GM18868 (cell line): ENCODE measurements at regions not wholly inside any gene's neighbourhood (a gene's known extent, or its start where the extent isn't known, plus 50 kb on each side); places are given as distances from the start of the nearest gene placed in this dataset.
A peak's percentile ranks its signal among the peaks of the same experiment; 100 is the strongest.

Experiments used
- ATAC-seq: cut with Tn5 transposase; IDR thresholded peaks from one replicate; pipeline ENCODE4 v1.9.1; 2021; ENCODE audit warnings: mild to moderate bottlenecking, moderate library complexity; ENCODE audit not compliant: unreplicated experiment

DNA sequence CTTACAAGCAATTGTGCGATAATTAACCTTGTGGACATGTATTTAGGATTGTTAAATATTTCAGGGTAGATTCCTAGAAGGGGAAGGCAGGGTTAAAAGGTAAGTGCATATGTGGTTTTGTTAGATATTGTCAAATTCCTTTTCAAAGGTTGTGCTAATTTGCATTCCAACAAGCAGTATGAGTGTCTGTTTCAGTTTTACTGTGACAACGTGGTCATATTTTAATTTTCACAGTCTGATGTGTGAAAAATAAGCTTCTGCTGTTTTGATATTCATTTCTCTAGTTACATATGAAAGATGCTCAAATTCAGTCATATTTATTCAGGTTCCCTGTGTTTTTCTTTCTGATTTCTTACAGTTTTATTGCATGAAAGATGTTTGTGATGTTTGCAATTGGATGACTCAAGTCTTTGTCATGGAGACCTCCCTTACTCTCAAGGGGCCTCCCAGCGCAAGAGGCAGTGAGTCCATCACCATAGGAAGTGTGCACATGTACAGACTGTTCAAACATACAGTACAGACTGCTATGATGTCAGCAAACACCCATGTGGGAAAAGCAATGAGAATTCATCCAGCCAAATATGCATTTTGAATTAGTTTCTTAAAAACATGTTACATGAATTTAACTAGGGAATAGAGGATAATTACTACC lies 310.8 kb downstream of the GALR1 start:
- peak; percentile 58 for ATAC-seq

DNA sequence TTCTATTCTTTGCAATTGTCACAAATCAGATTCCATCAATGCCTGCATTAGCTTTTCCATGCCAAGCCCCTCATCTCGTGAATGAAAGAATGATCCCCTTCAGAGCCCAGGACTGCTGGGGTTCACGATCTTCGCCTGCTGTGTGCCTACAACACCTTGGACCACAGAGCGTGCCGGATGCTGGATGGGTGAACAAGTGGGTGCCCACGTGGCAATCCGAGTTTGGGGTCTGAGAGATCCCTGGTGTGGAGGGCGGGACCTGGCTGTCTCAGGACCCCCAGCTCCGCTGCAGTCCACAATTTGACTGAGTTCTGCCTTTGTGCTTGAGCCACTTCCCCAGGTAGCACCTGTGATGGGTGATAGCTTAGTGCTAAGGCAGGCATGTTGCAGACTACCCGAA lies 317.0 kb downstream of the GALR1 start:
- no peak for ATAC-seq

DNA sequence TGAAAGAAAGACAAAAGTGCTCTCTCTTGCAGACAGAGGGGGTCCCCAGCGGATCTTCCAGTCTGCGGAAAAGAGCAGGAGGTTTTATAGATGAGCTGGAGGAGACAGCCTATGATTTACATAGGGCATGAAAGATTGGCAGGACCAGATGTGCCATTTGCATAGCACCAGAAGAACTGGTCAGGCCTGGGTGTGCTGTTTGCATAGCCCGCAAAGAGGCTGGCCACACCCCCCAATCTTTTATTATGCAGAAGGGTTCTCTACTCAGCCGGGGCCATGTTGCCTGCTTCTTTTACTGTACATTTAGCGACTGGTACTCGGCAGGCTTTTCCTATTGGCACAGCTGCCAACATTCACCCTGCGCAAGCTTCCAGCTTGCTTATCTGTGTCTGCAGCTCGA lies 317.6 kb downstream of the GALR1 start:
- ATAC-seq: no peak

DNA sequence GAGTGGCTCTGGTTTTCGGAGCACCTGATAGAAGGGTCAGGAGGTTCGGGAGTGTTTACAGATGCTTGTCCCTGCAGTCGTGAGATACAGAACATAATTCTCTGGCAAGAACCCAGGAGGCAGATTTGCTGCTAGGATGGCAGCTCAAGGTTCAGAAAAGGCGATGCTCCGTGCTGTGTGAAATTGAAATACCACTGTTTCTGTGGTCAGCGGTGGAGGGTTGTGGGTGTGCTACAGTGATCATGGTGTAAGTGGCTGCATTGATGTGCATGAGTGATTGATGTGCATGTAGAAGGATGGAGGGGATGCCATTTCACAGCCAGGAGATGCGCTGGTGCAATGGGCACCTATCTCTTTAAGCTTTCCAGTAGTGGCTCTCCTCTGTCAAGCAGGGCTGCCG lies 322.1 kb downstream of the GALR1 start:
- no peak for ATAC-seq

DNA sequence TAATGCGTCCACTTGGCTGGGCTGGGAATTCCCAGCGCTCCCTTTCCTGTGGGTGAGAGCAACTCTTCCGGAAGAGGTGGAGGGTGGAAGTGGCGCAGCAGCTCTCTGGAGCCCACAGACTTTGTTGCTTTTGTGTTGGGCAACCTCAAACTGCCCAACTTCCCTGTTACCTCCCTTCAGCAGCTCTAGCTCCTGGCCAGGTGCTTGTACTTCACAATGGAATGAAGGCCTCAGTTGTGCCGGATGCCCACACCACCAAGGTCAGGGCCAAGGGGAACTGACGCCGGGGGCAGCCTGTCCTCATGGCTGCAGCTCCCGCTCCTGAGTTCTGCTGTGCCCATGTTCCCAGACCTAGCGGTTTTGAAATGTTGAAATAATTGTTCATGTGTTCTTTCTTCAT lies 322.9 kb downstream of the GALR1 start:
- no peak for ATAC-seq

DNA sequence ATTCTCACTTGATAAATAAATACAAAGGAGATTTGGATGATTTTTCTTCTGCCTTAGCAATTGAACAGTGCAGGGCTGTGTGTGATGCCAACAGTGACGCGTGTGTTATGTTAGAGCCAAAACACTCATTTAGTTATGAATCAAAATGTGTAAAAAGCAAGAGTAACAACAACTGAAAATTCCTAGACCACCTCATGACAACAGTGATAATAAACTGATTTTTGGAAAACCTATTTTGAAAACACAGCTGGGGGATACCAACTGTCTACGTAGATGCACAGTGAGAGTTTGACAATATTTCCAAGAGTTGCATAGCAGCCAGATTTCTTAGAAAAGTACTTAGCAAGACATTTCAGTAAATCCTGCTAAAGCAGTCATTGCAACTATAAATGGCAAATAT lies 323.9 kb downstream of the GALR1 start:
- no peak for ATAC-seq

DNA sequence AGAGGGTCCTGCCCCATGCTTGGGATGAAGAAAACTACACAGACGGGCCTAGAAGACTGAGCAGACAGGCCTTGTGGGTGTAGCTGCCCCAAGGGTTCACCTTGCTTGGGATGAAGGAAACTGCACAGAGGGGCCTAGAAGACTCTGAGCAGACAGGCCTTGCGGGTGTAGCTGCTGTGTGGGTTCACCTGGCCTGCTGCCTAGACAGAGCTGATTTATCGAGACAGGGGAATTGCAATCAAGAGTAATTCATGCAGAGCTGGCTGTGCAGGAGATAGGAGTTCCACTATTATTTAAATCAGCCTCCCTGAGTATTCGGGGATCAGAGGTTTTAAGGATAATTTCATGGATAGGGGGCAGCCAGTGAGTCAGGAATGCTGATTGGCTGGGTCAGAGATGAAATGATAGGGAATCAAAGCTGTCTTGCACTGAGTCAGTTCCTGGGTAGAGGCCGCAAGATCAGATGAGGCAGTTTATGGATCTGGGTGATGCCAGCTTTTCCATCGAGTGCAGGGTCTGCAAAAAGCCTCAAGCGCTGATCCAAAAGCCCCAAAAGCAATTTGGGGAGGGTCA lies 341.4 kb downstream of the GALR1 start:
- ATAC-seq: no peak

DNA sequence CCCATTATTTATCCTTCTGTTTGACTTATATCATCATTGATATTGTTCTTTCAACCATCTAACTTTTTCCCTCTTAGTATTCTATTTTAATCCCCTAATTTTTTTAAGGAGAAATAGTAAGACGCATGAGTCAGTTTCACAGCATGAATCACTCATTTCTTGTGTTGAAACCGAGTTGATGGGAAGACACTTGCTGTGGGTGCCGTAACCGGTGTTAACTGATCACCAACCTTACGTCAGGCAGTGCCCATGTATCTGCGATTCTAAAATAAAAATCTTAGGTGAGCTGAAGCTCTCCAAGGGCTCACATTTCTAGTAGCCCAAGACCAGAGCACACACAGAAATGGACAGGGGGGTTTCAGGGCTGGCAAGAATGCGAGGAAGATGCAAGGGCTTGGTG lies 348.1 kb downstream of the GALR1 start:
- ATAC-seq: no peak

DNA sequence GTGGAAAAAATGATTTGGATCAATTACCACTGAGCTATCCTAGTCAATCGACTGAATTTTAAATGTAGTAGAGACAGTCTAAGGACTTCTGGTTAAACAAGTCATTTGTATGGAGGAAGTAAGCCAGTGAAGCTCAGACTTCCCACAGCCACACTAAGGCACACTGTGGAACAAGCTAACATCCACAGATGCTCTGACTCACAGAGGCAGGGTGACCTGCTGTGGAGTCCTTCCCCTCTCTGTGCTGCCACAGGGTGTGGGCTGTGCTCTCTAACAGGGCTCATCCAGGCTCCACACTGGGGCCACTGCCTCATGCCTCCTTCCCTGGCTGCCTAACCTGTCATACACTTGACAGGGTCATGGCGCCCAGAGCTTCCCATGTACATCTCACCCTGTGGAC lies 351.0 kb downstream of the GALR1 start:
- ATAC-seq: no peak

DNA sequence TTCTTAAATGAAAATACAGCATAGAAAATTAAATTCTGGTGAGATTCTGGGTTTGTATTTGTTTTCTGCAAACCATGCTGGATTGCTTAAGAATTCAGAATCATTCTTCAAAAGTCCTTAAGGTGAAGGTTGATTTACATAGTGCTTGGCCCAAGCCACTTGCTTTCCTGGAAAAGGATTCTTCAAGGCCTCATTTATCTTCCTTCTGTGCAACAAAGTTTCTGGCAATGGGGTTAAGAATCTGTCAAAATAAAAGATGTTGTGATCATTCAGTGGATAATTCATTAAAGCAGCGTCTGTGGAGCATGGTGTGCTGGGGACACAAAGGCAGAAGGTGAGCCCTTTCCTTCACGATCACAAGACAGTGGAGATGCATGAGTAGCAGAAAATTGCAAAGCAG lies 351.9 kb downstream of the GALR1 start:
- ATAC-seq: no peak

DNA sequence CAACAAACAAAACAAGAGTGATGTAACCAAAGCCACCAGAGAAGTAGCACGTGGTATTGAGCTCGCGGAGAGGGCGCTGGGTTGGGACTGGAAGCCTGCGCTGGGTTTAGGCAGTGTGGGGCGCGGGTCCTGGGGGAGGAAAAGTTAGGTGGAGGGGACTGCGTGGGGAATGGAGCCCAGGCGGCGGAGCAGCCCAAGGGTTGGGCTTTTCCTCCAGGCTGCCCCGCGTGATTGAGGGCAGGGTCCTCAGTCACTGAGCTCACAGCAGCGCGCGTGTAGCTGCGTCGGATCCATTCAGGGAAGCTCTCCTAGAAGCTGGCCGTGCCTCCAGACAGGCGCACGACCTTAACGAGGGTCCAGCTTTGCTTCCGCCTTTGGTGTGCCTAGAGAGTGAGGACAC lies 357.4 kb downstream of the GALR1 start:
- no peak for ATAC-seq

DNA sequence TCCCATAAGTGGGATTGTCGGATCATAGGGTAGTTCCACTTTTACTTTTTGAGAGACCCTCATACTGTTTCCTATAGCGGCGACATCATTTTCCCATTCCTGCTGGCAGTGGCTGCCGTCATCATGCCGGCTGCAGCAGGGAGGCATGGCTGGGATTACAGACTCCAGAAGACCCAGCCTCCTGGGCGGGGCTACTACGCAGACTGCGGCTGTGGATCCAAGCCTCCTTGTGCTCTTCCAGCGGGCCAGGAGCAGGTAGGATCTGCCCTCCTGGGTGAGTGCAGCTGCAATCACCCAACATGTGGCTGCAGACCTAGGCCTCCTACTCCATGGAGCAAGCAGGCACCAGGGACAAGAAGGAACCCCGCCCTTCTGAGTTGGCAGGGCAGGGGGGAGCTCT lies 359.2 kb downstream of the GALR1 start:
- ATAC-seq: no peak

DNA sequence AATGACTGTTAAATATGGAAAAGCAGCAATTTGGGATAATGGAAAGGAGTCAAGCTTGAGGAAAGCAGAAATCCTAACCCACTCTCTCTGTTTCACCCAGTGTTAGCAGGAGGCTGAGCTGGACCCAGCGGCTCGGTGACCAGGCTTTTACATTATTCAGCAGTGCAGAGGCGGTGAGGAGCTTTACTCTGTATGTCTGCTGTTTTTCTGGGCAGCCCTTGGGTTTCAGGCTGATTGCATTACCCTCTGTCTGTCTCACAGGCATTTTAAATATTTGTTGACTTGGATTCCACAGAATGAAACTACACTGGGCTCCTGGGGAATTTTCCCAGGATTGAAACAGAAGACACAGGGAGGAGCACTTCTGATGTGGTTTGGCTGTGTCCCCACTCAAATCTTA lies 368.0 kb downstream of the GALR1 start:
- no peak for ATAC-seq

DNA sequence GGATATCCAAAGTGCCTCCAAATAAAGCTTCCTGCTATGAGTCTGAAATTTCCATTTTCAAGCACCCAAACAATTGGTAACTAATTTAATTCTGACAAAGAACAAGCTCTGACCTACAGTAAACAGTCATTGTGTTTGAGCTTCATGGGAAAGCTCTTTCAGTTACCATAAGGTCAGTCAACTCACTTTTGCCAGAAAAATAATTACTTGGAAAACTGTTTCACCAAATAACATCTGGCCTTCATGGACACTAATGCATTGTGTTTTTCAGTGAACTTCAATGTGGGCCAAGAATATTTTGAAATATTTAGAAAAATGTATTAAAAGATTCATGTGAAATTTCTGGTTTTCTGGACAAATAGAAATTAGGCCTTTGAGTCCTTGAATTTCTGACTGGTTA lies 369.9 kb downstream of the GALR1 start:
- no peak for ATAC-seq

DNA sequence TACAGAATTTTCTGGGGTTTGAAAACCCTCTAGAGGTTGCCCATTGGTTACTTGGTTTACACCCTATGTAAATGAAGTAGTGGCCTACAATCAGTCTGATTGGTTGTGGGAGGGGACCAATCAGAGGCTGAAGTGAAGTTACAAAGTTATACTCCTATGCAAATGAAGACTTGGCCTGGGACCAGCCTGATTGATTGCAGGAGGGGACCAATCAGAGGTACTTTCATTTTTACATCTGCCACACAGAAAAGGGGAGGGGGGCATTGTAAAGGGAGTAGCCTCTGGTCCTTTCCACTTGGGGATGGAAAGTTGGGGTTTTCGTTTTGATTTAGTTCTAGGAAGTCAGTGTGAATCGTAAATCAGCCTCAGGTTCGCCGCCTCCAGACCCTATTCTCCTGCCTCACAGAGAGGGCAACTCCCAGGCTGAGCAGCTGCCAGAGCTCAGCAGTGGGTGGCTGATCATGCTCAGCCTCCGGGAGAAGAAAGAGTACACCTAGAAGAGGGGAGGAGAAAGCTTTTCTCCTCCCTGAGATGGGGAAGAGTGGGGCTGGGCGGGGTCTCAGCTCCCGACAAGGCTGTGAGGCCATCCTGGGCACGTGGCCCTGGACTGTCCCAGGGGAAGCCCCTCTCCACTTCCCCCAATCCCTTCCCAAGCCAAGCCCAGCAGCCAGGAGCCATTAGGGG lies 372.5 kb downstream of the GALR1 start:
- no peak for ATAC-seq

DNA sequence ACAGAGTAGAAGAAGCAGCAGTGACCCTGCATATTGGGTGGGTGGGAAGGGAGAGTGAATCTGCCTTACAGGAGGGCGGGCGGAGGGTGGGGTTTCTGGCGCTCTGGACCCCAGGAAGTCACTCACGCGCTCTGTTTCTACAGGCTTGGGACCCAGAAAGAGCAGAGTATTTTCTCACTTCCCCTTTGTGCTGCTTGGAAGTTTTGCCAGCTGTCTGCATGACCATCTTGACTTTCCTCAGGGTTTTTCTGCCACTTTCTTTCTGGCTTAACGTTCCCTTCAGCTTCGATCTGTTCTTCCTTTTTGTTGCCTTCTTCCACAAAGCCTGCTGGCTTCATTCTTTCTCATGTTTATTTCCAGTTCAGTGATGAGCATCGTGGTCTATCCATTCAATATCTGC lies 383.1 kb downstream of the GALR1 start:
- peak; percentile 89 for ATAC-seq

DNA sequence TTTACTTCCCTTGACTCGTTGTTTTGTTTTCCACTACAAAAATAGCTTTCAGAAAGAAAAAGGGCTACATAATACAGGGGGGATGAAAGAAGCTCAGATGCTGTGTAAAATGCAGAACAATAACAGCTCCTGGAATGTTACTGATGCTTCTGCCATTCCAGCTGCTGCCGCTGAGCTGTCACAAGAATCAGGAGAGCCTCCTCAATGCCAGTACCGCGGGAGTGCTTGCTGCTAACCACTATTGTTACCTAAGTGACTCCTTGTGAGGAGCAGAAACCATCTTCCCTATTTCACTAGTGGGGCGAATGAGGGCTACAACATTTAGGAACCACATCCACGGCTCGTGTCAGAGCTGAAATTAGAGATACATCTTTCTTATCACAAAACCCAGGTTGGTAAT lies 384.8 kb downstream of the GALR1 start:
- ATAC-seq: no peak

DNA sequence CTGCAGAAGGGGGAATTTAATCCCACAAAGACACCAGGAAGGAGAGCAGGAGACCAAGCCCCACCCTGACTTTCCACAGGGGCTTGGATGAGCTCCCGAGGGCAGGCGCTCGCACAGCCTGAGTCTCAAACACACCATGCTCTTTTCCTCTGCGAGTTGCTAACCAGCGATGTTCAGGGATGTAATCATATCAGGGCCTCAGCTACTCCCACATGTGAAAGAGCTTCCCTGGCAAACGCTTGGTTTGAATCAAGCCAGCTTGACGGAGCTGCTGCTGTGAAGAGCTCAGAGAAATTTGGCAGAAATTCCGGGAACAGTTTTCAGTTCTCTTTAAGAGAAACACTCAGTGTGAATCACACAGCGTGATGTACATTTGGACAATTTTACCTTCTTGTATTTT lies 385.8 kb downstream of the GALR1 start:
- ATAC-seq: no peak

DNA sequence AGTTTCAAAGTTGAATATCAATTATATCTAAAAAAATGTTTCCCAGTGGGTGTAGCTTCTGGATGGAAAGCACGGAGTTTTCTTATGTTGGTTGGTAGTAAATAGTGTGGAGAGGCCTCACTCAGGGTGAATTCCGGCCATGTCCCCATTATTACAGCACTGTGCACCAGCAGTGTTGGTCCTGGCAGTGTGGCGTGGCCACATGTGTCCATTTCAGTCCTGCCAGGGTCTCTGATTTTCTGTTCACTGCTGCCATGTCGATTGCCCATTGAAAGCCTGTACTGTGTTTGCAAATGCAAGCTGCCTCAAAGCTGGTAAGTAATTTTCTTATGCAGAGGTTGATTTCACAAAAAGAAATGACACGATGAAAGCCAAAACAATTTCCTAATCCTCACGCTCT lies 386.2 kb downstream of the GALR1 start:
- no peak for ATAC-seq

DNA sequence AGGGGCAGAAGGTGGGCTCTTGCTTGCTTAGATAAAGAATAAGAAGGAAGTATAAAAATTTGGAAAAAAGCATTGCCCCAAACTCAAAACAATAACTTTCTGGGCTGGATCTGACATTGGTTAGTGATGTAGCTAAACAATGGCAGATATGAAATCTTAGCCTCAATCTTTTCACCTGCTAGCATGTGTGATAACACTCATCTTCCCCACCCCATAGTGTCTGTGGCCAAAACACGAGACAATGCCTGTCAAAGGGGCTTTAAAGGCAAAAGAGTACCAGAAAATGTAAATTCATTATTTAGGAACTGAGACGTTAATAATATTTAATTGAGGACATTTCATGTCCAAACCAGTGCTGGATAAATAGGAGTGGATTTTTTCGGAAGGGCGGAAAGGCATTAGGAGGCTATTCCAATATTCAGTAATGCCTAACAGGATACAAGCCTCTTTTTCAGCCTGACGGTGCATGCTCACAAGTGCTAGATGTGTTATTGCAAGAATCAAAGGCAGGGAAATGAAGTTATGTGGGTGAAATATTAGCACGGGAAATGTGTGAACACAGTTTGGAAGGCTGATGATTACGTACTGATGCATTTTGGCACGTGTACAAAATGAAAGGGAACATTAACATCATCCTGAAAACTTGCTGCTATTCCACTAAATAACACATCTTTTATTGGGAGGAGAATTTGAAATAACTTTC lies 395.7 kb downstream of the GALR1 start:
- no peak for ATAC-seq

DNA sequence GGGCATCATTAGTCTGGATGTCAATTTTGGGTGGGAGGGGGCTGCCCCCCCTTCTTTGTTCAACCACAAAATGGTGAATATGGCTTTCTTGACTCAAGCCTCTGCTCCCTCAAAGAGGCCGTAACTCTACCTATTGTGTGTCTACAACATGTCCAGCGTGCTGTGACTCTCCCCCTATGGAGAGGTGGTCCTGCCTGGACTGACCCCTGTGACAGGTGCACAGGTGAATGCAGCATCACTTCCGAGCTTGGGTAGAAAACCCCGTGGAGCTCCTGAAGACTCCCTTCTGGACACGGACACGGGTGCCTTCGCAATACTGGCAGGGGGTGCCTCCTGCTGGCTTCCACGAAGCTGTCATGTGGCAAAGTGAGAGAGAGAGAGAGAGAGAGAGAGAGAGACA lies 397.8 kb downstream of the GALR1 start:
- ATAC-seq: no peak

DNA sequence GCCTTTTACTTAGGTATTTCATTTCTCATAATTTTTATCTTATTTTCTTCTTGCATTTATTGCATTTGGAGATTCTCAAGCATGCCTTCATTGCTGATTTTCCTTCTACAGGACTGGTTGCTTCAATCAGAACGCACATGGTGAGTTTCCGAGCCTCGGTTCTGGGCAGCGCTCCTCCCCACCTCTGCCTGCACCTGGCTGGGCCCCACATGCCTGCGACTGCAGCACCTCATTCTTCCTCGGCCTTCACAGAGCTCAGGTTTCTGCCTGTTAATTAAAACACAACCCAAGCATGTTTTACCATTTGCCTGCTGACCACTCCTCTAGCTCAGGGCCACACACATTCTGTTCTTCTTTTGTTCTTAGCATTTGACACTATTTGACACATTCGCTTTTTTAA lies 398.8 kb downstream of the GALR1 start:
- no peak for ATAC-seq
